Stomach (tissue), 8 donors: ENCODE measurements at regions not wholly inside any gene's neighbourhood (a gene's known extent, or its start where the extent isn't known, plus 50 kb on each side); places are given as distances from the start of the nearest gene placed in this dataset.

Source experiments
- DNase-seq, 2 donors: peaks; one replicate each; pipeline versions ENCODE4 v3.0.0 to v3.0.0-alpha.2; 2013 to 2019
- H3K27ac ChIP-seq, 5 donors: fragments of 200-600 bp in 4 of 5; sonication (generic) in 4 of 5; one replicate each; pipeline ENCODE4 v1.5.1; 2013 to 2019; ENCODE audit warnings: mild to moderate bottlenecking in 1 of 5, moderate library complexity in 1 of 5
- H3K27me3 ChIP-seq, 3 donors: fragments of 200-600 bp; sonication (generic); one replicate each; pipeline ENCODE4 v1.5.1; 2017 to 2019; ENCODE audit warnings: mixed run types in 1 of 3
- H3K36me3 ChIP-seq, 4 donors: fragments of 200-600 bp; sonication (generic); 1 replicate in 3 of 4; 2 replicates in 1 of 4; pipeline ENCODE4 v1.5.1; 2016 to 2019
- H3K4me1 ChIP-seq, 4 donors: fragments of 200-600 bp; sonication (generic); one replicate each; pipeline ENCODE4 v1.5.1; 2016 to 2019
- H3K4me3 ChIP-seq, 4 donors: fragments of 200-600 bp; sonication (generic) in 3 of 4; one replicate each; pipeline ENCODE4 v1.5.1; 2016 to 2019; ENCODE audit warnings: mild to moderate bottlenecking in 1 of 4
- H3K9me3 ChIP-seq, 4 donors: fragments of 200-600 bp; sonication (generic); one replicate each; pipeline ENCODE4 v1.5.1; 2016 to 2019
- EP300 ChIP-seq: sonication (generic); formaldehyde crosslinking; IDR thresholded peaks from one replicate; pipeline ENCODE4 v1.6.1; 2017; ENCODE audit warnings: antibody characterized with exemption
- POLR2A ChIP-seq, 4 donors: fragments of 450-650 bp; IDR thresholded peaks; one replicate each; pipeline ENCODE4 v1.6.1; 2016; ENCODE audit warnings: antibody characterized with exemption in 4 of 4, control low read depth in 2 of 4, mild to moderate bottlenecking in 1 of 4, moderate library complexity in 1 of 4
- POLR2AphosphoS5 ChIP-seq, 3 donors: sonication (generic); formaldehyde crosslinking; IDR thresholded peaks; one replicate each; pipeline ENCODE4 v1.6.1; 2016; ENCODE audit warnings: antibody characterized with exemption in 3 of 3
- WGBS, 5 donors: extraction: QIAGEN DNeasy Blood & Tissue Kit in 3 of 5; methylation state at CpG; one replicate each; pipeline versions ENCODE4 v1.1.5 to v1.1.7; 2013 to 2018; 5-methylcytosine and 5-hydroxymethylcytosine counted together
- intact Hi-C: fragments of 100-400 bp; cut with DNase I; formaldehyde crosslinking; loops from one replicate; pipeline ENCODE4 v1.15.1; 2023; ENCODE audit warnings: low total_unique reads
- TF ChIP-seq, protein P1 (sequence below), 7 experiments: fragments of 450-650 bp in 4 of 7; fragments of 200-600 bp in 3 of 7; sonication (generic) in 3 of 7; IDR thresholded peaks; one replicate each; pipeline ENCODE4 v1.5.1; 2016 to 2019; ENCODE audit warnings: antibody characterized with exemption in 7 of 7, control low read depth in 2 of 7, mild to moderate bottlenecking in 1 of 7
- donor health status: healthy with polysubstance abuse.
- donor health status: Bipolar disorder and iron deficiency.
- donor health status: healthy.

DNA sequence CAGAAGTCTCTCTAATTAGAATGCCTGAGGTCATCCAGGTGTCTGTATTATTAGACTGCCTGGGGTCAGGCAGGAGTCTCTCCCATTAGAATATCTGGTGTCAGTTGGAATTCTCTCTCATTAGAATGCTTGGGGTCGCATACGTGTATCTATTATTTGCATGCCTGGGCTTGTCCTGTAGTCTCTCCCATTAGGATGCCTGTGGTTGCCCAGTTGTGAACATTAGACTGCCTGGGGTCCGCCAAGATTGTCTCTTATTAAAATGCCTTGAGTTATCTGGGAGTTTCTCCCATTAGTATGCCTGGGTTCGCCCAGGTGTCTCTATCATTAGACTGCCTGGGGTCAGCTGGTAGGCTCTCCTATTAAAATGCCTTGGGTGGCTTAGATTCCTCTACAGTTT lies 1494.7 kb downstream of the UQCRFS1 start:
- intact Hi-C loops = no loop called here

GRCh38 chr19:27717825-27718224 lies 1495.1 kb downstream of the UQCRFS1 start:
- H3K4me3 ChIP-seq = no peak overlapping the region
- DNase-seq = no peak
- no peaks in the 10 kb centered on the region for H3K27me3 ChIP-seq
- no peaks in the 10 kb centered on the region for H3K4me1 ChIP-seq
- intact Hi-C loops = no loop called here
- TF ChIP-seq, protein P1, sequence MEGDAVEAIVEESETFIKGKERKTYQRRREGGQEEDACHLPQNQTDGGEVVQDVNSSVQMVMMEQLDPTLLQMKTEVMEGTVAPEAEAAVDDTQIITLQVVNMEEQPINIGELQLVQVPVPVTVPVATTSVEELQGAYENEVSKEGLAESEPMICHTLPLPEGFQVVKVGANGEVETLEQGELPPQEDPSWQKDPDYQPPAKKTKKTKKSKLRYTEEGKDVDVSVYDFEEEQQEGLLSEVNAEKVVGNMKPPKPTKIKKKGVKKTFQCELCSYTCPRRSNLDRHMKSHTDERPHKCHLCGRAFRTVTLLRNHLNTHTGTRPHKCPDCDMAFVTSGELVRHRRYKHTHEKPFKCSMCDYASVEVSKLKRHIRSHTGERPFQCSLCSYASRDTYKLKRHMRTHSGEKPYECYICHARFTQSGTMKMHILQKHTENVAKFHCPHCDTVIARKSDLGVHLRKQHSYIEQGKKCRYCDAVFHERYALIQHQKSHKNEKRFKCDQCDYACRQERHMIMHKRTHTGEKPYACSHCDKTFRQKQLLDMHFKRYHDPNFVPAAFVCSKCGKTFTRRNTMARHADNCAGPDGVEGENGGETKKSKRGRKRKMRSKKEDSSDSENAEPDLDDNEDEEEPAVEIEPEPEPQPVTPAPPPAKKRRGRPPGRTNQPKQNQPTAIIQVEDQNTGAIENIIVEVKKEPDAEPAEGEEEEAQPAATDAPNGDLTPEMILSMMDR (IDR thresholded peaks at IDR 0.05) = no peak
- no peak for TF ChIP-seq POLR2A (IDR thresholded peaks at IDR 0.05)
- no peak overlapping the region for H3K27ac ChIP-seq
- H3K36me3 ChIP-seq = no peaks in the 10 kb centered on the region
- H3K9me3 ChIP-seq = peaks cover 6 to 95% (median 69%) of the 10 kb centered on the region in 4 donors

More for the DNA sequence above, 1494.7 kb downstream of the UQCRFS1 start:
- no peak overlapping the region for H3K27ac ChIP-seq
- TF ChIP-seq, protein P1 (IDR thresholded peaks at IDR 0.05) = no peak
- TF ChIP-seq POLR2A (IDR thresholded peaks at IDR 0.05) (no peak), EP300 (no peak), POLR2AphosphoS5 (IDR thresholded peaks at IDR 0.05) (no peak)
- no peak overlapping the region for H3K4me3 ChIP-seq
- H3K4me1 ChIP-seq = no peaks in the 10 kb centered on the region
- no peak for DNase-seq
- 67 to 80% (median 70%) methylated on average over 4 of the region's 4 CpGs for WGBS, 5 donors
- H3K27me3 ChIP-seq = no peaks in the 10 kb centered on the region
- peaks cover 6 to 95% (median 72%) of the 10 kb centered on the region in 4 donors for H3K9me3 ChIP-seq
- no peaks in the 10 kb centered on the region for H3K36me3 ChIP-seq

GRCh38 chr19:27716922-27717321 lies 1496.0 kb downstream of the UQCRFS1 start:
- WGBS, 5 donors = 45 to 74% (median 65%) methylated on average over 3 of the region's 3 CpGs
- no peak overlapping the region for H3K27ac ChIP-seq
- H3K4me1 ChIP-seq = no peaks in the 10 kb centered on the region
- H3K27me3 ChIP-seq = no peaks in the 10 kb centered on the region
- no peak for TF ChIP-seq POLR2AphosphoS5 (IDR thresholded peaks at IDR 0.05)
- TF ChIP-seq, protein P1 (IDR thresholded peaks at IDR 0.05) = no peak
- TF ChIP-seq POLR2A (IDR thresholded peaks at IDR 0.05) = no peak
- TF ChIP-seq EP300 = no peak
- no peaks in the 10 kb centered on the region for H3K36me3 ChIP-seq
- intact Hi-C loops = no loop called here
- peaks cover 6 to 95% (median 68%) of the 10 kb centered on the region in 4 donors for H3K9me3 ChIP-seq
- DNase-seq = no peak
- no peak overlapping the region for H3K4me3 ChIP-seq

GRCh38 chr19:27714857-27715256 lies 1498.1 kb downstream of the UQCRFS1 start:
- Histone ChIP-seq H3K27ac (no peak overlapping the region), H3K4me3 (no peak overlapping the region), H3K9me3 (peaks cover 0 to 85% (median 58%) of the 10 kb centered on the region in 4 donors), H3K36me3 (no peaks in the 10 kb centered on the region), H3K27me3 (no peaks in the 10 kb centered on the region), H3K4me1 (no peaks in the 10 kb centered on the region)
- TF ChIP-seq POLR2AphosphoS5 (IDR thresholded peaks at IDR 0.05) (no peak), EP300 (no peak), POLR2A (IDR thresholded peaks at IDR 0.05) (no peak)
- TF ChIP-seq, protein P1 (IDR thresholded peaks at IDR 0.05) = no peak
- WGBS, 5 donors = 68 to 76% (median 73%) methylated on average over 2 of the region's 2 CpGs
- no peak for DNase-seq
- intact Hi-C loops = no loop called here
